GM19395 (cell line): ENCODE measurements at regions not wholly inside any gene's neighbourhood (a gene's known extent, or its start where the extent isn't known, plus 50 kb on each side); places are given as distances from the start of the nearest gene placed in this dataset.
"Not testable (repeated sequence)": the region's sequence is repeated elsewhere in the genome, so short reads cannot be mapped to it uniquely, and the experiment has no call there.

Experiments used
- ATAC-seq: cut with Tn5 transposase; IDR thresholded peaks from one replicate; pipeline ENCODE4 v1.9.1; 2021; ENCODE audit warnings: mild to moderate bottlenecking, moderate library complexity; ENCODE audit not compliant: unreplicated experiment

DNA sequence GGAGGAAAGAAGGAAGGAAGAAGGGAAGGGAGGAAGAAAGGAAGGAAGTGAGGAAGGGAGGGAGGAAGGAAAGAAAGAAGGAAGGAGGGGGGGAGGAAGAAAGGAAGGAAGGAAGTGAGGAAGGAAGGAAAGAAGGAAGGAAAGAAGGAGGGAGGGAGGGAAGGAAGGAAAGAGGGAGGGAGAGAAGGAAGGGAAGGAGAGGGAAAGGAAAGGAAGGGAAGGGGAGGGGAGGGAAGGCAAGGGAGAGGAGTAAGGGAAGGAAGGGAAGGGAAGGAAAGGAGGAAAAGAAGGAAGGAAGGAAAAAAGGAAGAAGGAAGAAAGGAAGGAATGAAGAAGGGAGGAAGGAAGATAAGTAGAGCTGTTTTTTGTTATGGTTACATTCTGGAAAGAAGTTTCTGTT, 141.2 kb downstream of the LRRC3B start:
- no peak for ATAC-seq

DNA sequence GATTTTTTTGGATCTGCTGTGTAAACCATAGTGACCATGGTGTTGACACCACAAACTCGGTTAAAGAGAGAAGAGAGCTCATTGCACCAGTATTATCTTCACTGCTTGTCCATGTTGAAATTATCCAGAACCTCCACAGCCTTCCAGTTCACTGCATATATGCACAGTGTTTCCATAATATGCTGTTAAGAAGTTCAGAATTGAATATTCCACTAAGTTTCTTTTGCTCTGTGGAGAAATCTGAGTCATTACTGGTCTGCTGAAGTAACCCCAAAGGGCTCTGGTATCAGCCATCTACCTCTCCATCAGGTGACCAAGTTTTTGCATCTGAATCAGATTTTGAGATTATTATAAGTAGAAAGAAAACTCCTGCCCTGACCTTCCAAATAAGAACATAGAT, 143.5 kb downstream of the LRRC3B start:
- ATAC-seq: no peak

DNA sequence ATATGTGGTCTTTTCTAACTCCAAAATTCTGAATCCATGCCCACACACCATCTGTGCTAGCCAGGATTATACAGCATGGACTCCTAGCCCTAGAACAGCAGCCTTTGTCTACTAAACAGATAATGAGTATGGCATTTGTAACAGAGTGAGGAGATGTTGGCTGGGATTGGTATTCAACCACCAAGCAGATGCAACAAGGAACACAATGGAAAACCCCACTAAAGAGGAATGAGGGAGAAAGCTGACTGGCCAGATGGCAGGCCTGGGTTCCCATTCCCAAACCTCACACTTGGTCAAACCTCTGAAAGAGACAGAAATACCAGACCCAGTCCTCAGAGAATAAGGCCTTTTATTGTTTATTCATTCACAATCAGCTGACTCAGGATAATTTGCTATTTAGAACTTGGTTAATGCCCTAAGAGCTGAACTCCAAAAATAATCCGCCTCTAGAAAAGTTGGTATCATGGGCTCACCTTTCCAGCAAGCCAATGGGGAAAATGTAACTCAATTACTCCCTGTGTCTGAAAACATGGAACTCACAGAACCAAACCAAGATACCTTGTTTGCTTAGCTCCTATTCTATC, 145.6 kb downstream of the LRRC3B start:
- no peak for ATAC-seq

DNA sequence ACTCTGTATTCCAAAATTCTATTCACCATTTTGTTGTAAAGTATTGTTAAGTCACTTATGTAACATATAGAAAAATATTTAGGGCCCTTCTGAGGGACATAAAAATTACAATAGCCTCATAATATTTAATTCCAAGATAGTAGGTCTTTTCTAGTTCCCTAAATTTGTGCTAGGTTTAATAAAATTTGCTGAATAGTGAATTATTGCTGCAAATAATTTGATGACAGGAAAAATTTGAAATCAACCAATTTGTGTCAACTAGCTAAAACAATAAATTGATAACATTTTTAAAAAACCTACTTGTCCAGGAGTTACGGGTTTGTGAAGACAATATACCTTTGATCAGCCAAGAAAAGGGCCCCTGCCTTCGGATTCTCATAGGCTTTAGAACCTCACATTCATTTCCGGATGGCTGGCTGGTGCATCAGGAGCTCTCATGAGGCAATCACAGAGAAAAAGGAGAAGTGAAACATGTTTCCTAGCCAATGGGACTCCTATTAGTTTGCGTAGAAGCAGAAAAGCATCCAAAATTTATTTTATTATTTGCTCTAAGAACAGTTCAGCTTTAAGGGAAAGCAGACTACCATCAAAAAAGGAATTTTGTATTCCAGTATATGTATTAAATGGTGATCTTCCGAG, 177.2 kb downstream of the LRRC3B start:
- no peak for ATAC-seq

DNA sequence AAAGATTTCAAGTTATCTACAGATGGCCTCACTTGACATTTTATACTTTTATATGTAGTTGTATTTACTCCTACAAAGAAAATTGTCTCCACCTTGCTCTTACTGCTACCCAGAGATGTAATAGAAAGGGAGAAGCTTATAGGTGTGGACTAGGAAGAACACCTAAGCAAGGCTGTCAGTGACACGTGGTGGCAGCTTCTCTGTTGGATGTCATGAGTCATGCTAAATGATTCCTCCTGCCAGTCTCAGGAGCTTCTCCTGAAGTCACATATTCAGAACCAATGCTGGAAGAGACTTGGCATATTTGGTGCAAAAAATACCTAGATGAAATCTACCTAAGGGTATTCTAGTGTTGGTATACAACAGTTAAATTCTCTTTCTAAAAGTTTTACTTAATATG, 184.7 kb downstream of the LRRC3B start:
- no peak for ATAC-seq

DNA sequence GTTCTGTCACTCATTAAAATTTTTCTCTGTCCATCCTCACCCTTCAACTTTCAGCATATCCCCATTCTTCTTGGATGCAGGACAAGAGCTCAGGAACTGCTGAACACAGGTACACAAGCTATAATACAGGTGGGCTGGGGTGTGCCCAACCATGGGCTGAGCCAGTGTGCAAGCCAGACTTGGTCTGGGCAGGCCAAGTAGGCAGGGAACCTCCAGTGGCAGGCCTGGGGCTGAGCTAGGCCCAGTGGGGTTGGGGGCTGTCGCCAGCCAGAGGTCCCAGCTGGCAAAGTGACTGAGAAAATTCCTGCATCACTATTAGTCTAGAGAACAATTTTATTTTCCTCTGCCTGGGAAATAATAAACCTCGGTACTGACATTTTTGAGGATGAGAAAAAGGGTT, 202.9 kb downstream of the LRRC3B start:
- ATAC-seq: no peak

DNA sequence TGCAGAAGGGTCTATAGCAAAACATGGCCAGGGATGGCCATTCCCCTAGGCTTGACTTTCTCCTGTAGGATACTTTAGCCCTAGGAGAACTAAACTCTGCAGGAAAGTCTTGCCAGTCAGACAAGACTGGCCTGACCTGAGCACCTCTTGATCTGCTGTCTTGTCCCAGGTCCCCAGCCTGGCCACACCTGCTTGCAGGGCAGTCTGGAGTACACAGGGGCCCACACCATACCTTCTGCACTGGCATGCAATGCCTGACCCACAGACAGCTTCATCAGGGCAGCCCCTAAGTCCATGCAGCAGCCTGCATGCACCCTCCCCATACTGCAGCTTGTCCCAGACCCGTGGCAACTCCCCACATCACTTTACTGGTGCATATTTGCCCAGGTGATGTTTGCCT, 204.6 kb downstream of the LRRC3B start:
- no peak for ATAC-seq

DNA sequence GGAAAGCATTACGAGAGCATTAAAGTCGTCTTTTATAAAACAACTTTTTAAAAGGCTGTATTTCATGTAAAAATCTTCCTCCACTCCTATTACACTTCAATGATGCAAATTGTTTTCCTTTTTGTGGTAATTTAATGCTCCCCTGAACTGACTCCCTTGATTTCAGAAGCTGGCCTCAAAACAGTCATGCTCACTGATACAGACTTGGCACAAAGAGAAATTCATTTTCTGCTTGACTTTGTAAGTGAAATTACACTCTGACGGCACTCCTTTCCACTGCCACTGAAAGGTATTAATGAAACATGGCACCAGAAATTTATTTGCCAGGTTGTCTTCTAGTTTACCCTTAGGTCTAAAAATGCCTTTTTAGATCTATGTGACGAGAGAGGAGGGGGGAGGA, 215.5 kb downstream of the LRRC3B start:
- ATAC-seq: no peak

DNA sequence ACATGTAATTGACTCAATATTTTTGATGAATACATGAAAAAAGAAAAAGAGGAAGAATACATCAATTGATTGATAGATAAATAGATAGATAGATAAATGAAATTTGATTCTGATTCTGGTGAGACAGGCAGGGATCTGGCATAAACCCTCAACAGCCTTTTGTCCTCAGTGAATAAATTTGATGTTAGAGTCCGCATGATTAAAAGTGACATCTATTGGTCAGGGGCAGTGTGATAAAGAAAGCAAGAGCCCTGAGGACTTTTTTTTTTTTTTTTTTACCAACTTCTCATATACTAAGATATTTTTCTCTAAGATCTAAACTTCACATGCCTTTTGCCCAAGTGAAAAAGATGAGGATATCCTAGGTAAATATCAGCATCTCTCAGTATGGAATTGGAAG, 216.4 kb downstream of the LRRC3B start:
- ATAC-seq: no peak

DNA sequence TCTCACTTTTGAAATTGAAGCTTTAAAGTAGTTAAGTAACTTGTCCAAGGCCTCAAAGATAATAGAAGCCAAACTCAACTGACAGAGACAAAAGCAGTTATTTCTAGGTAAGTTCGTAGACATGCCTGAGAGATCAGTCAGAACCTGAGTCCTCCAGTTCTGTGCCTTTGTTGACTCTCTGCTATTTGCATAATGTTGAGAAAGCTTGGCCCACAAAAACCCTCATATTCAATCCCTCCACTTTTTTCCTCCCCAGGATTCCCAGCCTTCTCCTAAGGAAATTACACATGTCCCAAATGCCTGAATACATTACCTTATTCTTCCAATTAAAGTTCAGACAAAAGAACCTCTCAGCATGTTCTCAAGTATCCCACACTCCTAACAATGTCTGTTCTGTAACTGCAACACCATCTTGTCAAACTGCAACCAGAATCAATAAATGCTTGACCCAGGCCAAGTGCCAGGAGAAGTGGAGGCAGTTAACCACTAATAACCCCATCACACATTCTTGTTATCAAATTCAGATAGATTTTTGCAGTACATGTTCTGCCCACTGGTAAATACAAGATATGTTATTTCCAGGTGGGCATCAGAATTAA, 217.8 kb downstream of the LRRC3B start:
- ATAC-seq: no peak

DNA sequence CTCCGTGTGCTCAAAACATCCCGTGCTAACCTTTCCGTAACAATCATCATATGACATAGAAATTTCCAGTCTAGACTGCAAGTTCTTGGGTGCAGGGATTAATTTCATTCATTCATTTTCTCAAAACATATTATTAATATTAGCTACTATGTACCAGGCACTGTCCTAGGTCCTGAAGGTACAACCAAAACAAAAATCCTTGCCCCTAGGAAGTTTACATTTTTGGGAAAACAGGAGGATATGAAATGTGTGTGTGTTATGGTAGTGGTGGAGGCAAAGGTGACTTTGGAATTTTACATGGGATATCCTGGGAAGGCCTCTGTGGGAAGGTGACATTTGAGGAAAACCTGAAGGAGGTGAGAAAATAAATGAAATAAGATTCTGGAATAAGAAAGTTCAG, 222.6 kb downstream of the LRRC3B start:
- no peak for ATAC-seq

DNA sequence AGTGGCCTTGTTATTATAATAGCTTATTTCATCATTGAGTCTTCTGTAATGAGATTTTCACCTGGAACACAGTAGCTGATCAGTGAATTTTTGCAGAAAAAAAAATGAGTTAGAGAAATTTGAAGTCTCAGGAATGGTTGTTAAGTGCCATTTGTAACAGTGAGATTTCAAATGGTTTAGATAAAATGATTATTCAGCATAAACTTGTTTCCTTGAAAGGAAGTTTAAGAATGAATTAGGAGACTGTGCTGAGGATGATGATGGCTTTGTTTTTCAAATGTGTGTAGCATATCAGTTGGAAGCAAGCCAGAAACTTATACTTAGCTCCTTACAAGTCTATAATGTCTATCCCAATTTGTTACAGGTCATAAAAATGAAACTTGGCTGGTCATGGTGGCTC, 225.1 kb downstream of the LRRC3B start:
- ATAC-seq: no peak

DNA sequence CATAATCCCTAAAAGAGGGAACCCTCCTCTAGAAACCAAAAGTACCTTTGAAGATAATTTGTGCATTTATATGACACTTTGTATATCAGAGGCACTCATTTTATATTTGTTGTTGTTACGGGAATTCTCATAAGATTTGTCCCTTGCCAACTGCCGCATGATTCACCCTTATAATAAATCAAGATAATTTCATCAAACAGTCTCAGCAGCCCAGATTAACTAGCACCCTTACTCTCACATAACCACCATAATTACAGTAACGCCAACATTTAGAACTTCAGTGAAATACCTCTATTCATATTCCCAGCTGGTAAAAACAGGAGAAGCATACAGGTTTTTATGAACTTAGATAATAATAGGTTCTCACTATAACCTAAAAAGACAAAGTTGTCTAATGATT, 271.9 kb downstream of the LRRC3B start:
- no peak for ATAC-seq

DNA sequence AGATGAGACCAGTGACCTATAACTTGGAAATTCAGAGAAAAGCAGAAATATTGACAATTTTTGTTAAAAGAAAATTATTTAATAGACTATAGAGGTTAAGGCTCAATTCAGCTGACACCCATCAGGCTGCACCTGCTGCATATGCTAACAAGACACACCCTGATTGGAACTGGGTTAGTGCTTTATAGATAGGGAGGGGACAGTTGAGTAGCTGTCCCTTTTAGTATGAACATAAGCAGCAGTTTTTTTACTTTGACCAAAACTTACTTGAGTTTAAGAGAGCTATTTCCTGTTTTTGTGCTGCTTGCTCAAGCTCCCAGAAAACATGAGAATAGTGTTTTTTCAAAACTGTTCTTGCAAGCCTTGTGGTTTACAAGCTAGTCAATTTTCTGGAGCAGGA, 292.6 kb downstream of the LRRC3B start:
- no peak for ATAC-seq

DNA sequence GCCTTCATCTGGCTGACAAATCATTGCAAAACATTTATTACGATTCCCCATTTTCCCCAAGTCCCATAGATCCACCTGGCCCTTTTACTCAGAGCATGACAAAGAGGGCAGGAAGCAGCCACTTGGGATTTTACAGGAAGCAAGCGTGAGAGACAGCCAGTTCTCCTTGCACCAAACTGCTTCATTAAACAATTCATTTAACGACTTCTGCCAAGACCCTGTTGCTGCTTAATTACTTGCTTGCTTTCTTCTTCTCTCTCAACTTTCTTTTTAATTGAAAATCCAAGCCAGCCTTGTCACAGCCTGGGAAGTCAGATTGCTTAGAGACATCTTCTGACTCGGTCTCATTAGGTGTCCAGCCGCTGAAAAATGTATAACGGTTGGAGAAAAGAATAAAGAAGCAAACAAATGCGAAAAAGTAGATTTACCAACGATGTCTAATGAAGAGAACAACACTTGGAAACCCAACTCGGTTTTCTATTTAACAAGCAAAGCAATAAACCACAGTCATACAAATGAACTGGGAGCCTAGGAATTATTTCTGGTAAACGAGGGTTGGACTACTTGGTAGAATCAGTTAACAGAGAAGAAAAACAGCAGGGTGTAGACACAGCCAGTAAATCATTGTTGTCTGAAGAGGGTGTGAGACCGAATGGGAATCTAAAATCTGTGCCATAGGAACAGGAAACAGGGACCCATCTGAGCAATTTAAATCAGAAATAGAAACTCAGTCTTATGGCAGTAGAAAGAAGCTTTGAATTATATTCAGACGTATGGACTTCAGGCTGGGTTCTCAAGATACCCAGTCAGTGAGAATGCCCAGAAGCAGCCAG, 298.3 kb downstream of the LRRC3B start:
- no peak for ATAC-seq

DNA sequence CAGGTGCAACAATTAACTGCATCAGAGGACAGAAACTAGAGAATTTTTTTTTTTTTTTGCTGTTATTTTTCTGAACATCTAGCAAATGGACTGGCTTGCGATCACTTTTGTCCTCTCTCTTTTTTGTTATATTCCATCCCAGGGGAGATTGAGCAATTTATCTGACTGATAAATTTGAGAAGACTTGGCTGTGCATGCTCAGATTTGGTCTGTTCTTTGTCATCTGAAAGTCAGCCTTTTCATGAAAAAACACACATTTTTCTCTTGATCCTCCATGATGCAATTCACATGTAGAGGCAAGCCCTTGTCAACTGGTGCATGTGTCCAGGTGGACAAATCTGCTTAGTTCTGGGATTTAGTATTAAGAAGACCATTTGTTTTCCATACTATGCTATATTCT, 309.3 kb downstream of the LRRC3B start:
- ATAC-seq: no peak

DNA sequence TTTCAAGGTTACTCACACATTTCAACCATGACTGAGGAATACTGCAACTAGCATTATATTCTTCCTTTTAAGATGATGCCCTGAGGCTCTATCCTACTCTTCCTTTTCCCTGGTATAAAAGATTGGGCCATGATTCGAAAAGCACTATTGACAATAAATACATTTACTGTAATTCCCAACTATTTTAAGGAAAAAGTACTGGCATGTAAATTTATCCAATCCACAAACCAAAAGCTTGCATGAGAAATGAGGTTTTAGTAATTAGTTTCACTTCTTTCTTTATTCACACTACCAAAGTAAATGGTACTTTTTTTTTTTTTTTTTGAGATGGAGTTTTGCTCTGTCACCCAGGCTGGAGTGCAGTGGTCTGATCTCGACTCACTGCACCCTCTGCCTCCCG, 310.2 kb downstream of the LRRC3B start:
- no peak for ATAC-seq

DNA sequence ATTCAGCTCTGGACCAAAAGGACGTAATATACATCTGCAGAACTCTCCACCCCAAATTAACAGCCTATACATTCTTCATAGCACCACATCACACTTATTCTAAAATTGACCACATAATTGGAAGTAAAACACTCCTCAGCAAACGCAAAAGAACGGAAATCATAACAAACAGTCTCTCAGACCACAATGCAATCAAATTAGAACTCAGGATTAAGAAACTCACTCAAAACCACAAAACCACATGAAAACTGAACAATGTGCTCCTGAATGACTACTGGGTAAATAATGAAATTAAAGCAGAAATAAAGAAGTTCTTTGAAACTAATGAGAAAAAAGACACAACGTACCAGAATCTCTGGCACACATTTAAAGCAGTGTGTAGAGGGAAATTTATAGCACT, 322.9 kb downstream of the LRRC3B start:
- not testable (repeated sequence) for ATAC-seq

DNA sequence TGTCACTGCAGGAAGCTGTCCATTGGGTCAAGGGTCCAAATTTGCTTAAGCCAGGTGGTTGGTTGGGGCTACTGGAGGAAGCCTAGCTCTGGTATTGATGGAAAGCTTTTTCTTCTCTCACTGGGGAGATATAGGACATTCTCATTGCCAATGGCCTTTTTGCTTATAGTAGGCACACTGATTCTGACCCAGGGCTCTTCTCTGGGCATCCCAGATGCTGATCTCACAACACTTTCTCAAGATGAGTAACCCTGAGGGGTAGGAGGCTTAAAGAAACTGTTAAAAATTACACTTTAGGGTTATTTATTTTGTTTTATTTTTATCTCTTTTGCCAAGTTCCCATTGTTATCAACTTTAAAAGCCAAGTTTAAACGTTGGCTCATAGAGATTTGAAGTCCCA, 337.8 kb downstream of the LRRC3B start:
- ATAC-seq: peak; percentile 37

DNA sequence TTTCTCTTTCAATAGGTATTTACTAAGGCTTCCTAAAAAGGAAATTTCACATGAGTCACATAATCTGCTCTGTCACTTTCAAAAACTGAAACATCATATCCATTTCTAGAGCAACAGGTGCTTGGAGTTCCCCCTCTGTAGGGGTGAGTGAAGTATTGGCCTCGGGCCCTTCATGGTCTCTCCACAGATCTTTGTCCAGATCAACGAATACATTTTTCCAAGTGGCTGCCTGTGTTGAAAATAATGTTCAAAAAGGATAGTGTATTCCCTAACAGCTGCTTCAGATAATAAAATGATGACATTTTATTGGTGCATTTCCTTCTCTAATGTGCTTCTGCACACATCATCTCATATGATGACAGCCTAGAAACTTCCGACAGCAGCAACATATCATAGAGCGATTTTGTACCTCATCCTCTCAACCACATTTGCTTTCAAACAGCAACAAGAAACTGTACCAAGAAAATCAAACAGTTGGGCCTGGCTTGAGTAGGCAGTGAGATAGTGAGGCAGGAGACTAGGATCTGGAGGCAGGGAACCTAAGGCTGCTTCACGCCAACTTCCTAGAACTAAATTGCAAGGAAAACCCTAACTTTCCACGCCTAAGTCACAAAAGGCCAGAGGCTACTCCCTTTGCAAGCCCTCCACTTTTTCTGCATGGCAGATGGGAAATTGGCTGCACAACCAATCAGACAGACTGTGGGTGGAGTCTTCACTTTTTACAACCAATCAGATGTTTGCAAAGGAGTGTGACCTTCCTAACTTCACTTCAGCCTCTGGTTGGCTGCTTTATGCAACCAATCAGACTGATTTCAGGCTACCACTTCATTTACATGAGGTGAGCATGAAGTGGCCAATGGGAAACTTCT, 340.2 kb downstream of the LRRC3B start:
- peak; percentile 92 for ATAC-seq

DNA sequence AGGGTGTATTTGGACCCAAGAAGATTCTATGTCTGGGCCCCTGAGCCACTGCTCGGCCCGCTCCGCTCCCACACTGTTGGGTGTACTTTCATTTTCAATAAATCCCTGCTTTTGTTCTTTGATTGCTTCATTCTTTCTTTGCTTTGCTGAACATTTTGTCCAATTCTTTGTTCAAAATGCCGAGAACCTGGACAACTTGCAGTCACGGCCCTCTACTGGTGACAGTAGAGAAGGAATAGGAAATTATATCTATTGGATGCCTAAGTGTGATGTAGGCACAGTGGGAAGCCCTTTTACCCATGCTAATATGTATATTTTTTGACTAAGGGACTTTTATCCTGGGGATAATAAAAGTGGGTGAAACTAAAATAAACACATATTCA, 340.8 kb downstream of the LRRC3B start:
- no peak for ATAC-seq
